Esophagus squamous epithelium (tissue), 5 donors: ENCODE measurements at regions not wholly inside any gene's neighbourhood (a gene's known extent, or its start where the extent isn't known, plus 50 kb on each side); places are given as distances from the start of the nearest gene placed in this dataset.

Experiments used
- DNase-seq: peaks from one replicate; lab custom pipeline; 2025; lab: John Stamatoyannopoulos, UW
- H3K27ac ChIP-seq, 4 donors: fragments of 200-600 bp; sonication (generic); one replicate each; pipeline ENCODE4 v1.5.1; 2016 to 2019; ENCODE audit warnings: mild to moderate bottlenecking in 1 of 4
- H3K27me3 ChIP-seq, 4 donors: fragments of 200-600 bp; sonication (generic); 1 replicate in 3 of 4; 2 replicates in 1 of 4; pipeline versions ENCODE4 v1.5.1 to v1.6.0; 2017 to 2021; ENCODE audit warnings: antibody characterized with exemption in 1 of 4
- H3K36me3 ChIP-seq, 3 donors: fragments of 200-600 bp; sonication (generic); one replicate each; pipeline ENCODE4 v1.5.1; 2016 to 2019
- H3K4me1 ChIP-seq, 3 donors: fragments of 200-600 bp; sonication (generic); one replicate each; pipeline ENCODE4 v1.5.1; 2017 to 2019
- H3K4me3 ChIP-seq, 4 donors: fragments of 200-600 bp; sonication (generic); 1 replicate in 3 of 4; 2 replicates in 1 of 4; pipeline ENCODE4 v1.5.1; 2016 to 2019; ENCODE audit warnings: mild to moderate bottlenecking in 2 of 4, moderate library complexity in 1 of 4
- H3K9me3 ChIP-seq, 3 donors: fragments of 200-600 bp; sonication (generic); one replicate each; pipeline ENCODE4 v1.5.1; 2016 to 2019
- POLR2A ChIP-seq, 4 donors: fragments of 450-650 bp; IDR thresholded peaks; one replicate each; pipeline ENCODE4 v1.6.1; 2017; ENCODE audit warnings: antibody characterized with exemption in 4 of 4, mild to moderate bottlenecking in 4 of 4, moderate library complexity in 3 of 4
- WGBS, 2 donors: methylation state at CpG; one replicate each; pipeline ENCODE4 v1.1.5; 2018; 5-methylcytosine and 5-hydroxymethylcytosine counted together
- intact Hi-C: fragments of 100-400 bp; cut with DNase I; formaldehyde crosslinking; loops from one replicate; pipeline ENCODE4 v1.15.0; 2022
- TF ChIP-seq, protein P1 (sequence below), 6 experiments: fragments of 450-650 bp in 4 of 6; fragments of 200-600 bp in 2 of 6; sonication (generic) in 2 of 6; IDR thresholded peaks; one replicate each; pipeline ENCODE4 v1.5.1; 2016 to 2019; ENCODE audit warnings: antibody characterized with exemption in 6 of 6, mild to moderate bottlenecking in 4 of 6, moderate library complexity in 4 of 6
- donor health status: DM: yes; HTN: yes; CAD: no.

DNA sequence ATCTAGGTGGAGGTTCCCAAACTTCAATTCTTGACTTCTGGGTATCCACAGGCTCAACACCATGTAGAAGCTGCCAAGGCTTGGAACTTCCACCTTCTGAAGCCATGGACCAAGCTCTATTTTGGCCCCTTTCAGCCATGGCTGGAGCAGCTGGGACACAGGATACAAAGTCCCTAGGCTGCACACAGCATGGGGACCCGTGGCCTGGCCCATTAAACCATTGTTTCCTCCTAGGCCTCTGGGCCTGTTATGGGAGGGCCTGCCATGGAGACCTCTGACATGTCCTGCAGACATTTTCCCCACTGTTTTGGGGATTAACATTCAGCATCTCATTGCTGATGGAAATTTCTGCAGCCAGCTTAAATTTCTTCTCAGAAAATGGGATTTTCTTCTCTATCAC, 1908.0 kb downstream of the EFNA5 start:
- no peak for TF ChIP-seq POLR2A (IDR thresholded peaks at IDR 0.05)
- TF ChIP-seq, protein P1, sequence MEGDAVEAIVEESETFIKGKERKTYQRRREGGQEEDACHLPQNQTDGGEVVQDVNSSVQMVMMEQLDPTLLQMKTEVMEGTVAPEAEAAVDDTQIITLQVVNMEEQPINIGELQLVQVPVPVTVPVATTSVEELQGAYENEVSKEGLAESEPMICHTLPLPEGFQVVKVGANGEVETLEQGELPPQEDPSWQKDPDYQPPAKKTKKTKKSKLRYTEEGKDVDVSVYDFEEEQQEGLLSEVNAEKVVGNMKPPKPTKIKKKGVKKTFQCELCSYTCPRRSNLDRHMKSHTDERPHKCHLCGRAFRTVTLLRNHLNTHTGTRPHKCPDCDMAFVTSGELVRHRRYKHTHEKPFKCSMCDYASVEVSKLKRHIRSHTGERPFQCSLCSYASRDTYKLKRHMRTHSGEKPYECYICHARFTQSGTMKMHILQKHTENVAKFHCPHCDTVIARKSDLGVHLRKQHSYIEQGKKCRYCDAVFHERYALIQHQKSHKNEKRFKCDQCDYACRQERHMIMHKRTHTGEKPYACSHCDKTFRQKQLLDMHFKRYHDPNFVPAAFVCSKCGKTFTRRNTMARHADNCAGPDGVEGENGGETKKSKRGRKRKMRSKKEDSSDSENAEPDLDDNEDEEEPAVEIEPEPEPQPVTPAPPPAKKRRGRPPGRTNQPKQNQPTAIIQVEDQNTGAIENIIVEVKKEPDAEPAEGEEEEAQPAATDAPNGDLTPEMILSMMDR (IDR thresholded peaks at IDR 0.05): no peak
- no peaks in the 10 kb centered on the region for H3K27me3 ChIP-seq
- H3K9me3 ChIP-seq: peaks cover 0 to 32% (median 0%) of the 10 kb centered on the region in 3 donors
- no peaks in the 10 kb centered on the region for H3K36me3 ChIP-seq
- 29% methylated on average over 1 of the region's 1 CpG; no CpG with 5 or more reads in 1 of the 2 donors for WGBS, 2 donors
- intact Hi-C loops: no loop called here
- H3K4me3 ChIP-seq: no peak overlapping the region
- H3K27ac ChIP-seq: no peak overlapping the region
- H3K4me1 ChIP-seq: no peaks in the 10 kb centered on the region
- no peak for DNase-seq

DNA sequence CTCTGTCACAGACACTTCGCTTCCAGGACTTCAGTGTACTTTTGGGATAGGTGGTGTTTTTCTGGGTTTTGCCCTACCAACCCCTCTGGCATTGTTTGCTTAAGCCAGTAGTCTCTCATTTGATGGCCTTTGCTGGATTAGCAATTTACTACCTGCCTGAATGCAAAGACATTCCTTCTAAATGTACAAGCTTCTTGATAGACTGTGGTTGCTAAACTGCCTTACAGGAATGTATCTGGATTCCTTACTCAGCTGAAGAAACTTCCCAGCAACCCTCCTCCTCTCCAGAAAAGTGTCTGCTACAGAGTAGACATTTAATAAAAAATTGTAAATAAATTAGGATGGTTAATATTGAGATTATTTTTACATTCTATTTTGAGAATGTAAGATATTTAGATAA, 1916.7 kb downstream of the EFNA5 start:
- H3K9me3 ChIP-seq: no peaks in the 10 kb centered on the region
- intact Hi-C loops: no loop called here

DNA sequence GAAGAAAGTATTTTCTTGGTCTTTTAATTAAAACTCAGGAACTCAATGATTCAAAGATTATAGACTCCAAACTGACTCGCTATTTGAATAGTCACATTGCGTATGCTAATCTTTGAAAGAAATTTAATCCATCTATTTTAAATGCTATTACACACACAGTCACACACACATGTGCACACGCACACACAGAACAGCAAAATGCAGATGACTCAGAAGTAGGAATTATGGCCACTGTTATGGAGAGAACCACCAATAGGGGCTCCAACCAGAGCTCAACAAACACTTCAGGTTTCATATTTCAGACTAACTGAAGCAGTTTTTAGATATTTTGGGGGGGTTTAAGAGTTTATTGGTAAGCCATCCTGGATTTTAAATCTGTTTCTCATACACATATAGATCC, 1917.9 kb downstream of the EFNA5 start:
- Histone ChIP-seq H3K27ac (no peak overlapping the region), H3K9me3 (no peaks in the 10 kb centered on the region), H3K4me1 (no peaks in the 10 kb centered on the region), H3K36me3 (no peaks in the 10 kb centered on the region), H3K4me3 (no peak overlapping the region), H3K27me3 (no peaks in the 10 kb centered on the region)
- no peak for TF ChIP-seq POLR2A (IDR thresholded peaks at IDR 0.05)
- TF ChIP-seq, protein P1 (IDR thresholded peaks at IDR 0.05): no peak
- intact Hi-C loops: no loop called here
- WGBS, 2 donors: 90 to 93% methylated on average over 3 of the region's 3 CpGs
- DNase-seq: no peak

More for the DNA sequence above, 1916.7 kb downstream of the EFNA5 start:
- H3K27ac ChIP-seq: no peak overlapping the region
- H3K4me1 ChIP-seq: no peaks in the 10 kb centered on the region
- no peak overlapping the region for H3K4me3 ChIP-seq
- no peaks in the 10 kb centered on the region for H3K27me3 ChIP-seq
- 45 to 64% methylated on average over 1 of the region's 1 CpG for WGBS, 2 donors
- no peak for DNase-seq
- no peaks in the 10 kb centered on the region for H3K36me3 ChIP-seq
- TF ChIP-seq POLR2A (IDR thresholded peaks at IDR 0.05): no peak
- TF ChIP-seq, protein P1 (IDR thresholded peaks at IDR 0.05): no peak

DNA sequence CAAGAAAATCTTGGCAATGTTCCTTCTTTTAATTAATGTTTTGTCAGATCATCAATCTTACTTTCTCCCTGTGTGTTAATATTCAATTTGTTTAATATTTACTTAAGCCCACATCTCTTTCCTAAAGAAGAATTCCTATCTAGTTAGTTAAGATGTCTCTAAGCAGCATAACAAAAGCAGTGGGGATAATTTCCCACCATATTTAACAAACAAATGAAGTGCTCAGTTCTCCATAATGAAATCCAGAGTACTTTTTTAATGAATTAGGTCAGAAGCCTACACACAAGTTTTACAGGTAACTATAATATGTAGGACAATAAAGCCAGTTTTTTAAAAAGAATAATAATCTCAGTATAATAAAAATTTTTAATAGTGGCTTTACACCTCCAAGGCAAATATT, 1918.8 kb downstream of the EFNA5 start:
- H3K27me3 ChIP-seq: no peaks in the 10 kb centered on the region
- intact Hi-C loops: no loop called here
- H3K36me3 ChIP-seq: no peaks in the 10 kb centered on the region
- TF ChIP-seq, protein P1 (IDR thresholded peaks at IDR 0.05): no peak
- TF ChIP-seq POLR2A (IDR thresholded peaks at IDR 0.05): no peak
- H3K27ac ChIP-seq: no peak overlapping the region
- H3K9me3 ChIP-seq: no peaks in the 10 kb centered on the region
- no peak for DNase-seq
- H3K4me3 ChIP-seq: no peak overlapping the region
- no peaks in the 10 kb centered on the region for H3K4me1 ChIP-seq

DNA sequence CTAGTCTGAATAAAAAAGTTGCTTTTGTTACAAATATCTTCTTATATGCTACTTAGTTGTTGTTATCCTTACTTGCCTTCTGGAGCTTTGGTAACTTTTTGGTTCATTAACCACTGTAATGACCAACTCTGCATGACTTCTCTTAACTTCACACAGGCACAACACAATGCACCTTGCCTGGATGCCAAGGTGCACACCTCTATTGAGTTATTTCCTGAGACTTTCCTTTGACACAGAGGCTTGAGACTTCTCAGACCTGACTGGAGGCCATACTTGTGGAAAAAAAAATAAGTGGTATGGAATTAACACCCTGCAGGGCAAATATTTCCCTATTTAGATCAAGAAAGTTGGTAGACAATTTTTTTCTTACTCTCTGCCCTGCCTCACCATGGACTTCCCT, 1925.6 kb downstream of the EFNA5 start:
- Histone ChIP-seq H3K36me3 (no peaks in the 10 kb centered on the region), H3K4me3 (no peak overlapping the region), H3K27ac (no peak overlapping the region), H3K9me3 (peaks cover 0 to 3% (median 0%) of the 10 kb centered on the region in 3 donors), H3K27me3 (no peaks in the 10 kb centered on the region), H3K4me1 (no peaks in the 10 kb centered on the region)
- no peak for TF ChIP-seq POLR2A (IDR thresholded peaks at IDR 0.05)
- TF ChIP-seq, protein P1 (IDR thresholded peaks at IDR 0.05): no peak
- intact Hi-C loops: no loop called here
- no peak for DNase-seq
